HEK293 (cell line): ENCODE measurements at regions not wholly inside any gene's neighbourhood (a gene's known extent, or its start where the extent isn't known, plus 50 kb on each side); places are given as distances from the start of the nearest gene placed in this dataset.
A peak's percentile ranks its signal among the peaks of the same experiment; 100 is the strongest.

ENCODE experiments used
- CTCF ChIA-PET: fragments of 350-600 bp; formaldehyde crosslinking; extraction: SDS; loops from one replicate; lab custom pipeline; 2021; ENCODE audit warnings: antibody characterized with exemption; lab: Yijun Ruan, JAX
- POLR2A ChIA-PET: fragments of 300-600 bp; formaldehyde crosslinking; extraction: SDS; loops from one replicate; lab custom pipeline; 2020; ENCODE audit warnings: antibody characterized with exemption, inconsistent platforms; lab: Yijun Ruan, JAX
- H3K27ac ChIP-seq: fragments of 200-500 bp; sonication (Bioruptor generic); 2 replicates; pipeline ENCODE4 v1.5.1; 2014; ENCODE audit warnings: low read depth, low read length, control low read depth, inconsistent platforms; ENCODE audit errors: extremely low read depth
- H3K36me3 ChIP-seq, 2 experiments: fragments of 200-500 bp in 1 of 2; sonication (Bioruptor generic) in 1 of 2; 1 replicate in 1 of 2; 2 replicates in 1 of 2; pipeline ENCODE4 v1.5.1; 2014 to 2017; ENCODE audit warnings: inconsistent platforms in 2 of 2, low read length in 2 of 2; ENCODE audit not compliant: control insufficient read depth in 2 of 2, insufficient read depth in 1 of 2
- H3K4me1 ChIP-seq: fragments of 200-500 bp; sonication (Bioruptor generic); 2 replicates; pipeline ENCODE4 v1.5.1; 2014; ENCODE audit warnings: mild to moderate bottlenecking, low read length, inconsistent platforms; ENCODE audit not compliant: control insufficient read depth, insufficient read depth
- H3K4me3 ChIP-seq: 2 replicates; pipeline ENCODE4 v1.5.1; 2011; ENCODE audit warnings: low read depth, mild to moderate bottlenecking, control low read depth, low read length, moderate library complexity
- H3K9me3 ChIP-seq: fragments of 200-500 bp; sonication (Bioruptor generic); 2 replicates; pipeline ENCODE4 v1.5.1; 2014; ENCODE audit warnings: low read depth, low read length, inconsistent platforms; ENCODE audit not compliant: control insufficient read depth, insufficient read depth
- CTCF ChIP-seq: fragments of 450-650 bp; formaldehyde crosslinking; IDR thresholded peaks from 2 replicates; pipeline ENCODE4 v1.5.1; 2016; ENCODE audit warnings: missing biosample characterization, missing genetic modification characterization
- EGR2 ChIP-seq: fragments of 450-650 bp; formaldehyde crosslinking; IDR thresholded peaks from 2 replicates; pipeline ENCODE4 v1.5.1; 2016; ENCODE audit warnings: low read depth, missing biosample characterization, missing genetic modification characterization
- KLF8 ChIP-seq: fragments of 450-650 bp; formaldehyde crosslinking; IDR thresholded peaks from 2 replicates; pipeline ENCODE4 v1.5.1; 2016; ENCODE audit warnings: missing biosample characterization, missing genetic modification characterization
- PRDM1 ChIP-seq: fragments of 450-650 bp; formaldehyde crosslinking; IDR thresholded peaks from 2 replicates; pipeline ENCODE4; 2016; ENCODE audit warnings: missing biosample characterization, missing genetic modification characterization
- SALL2 ChIP-seq: fragments of 450-650 bp; formaldehyde crosslinking; IDR thresholded peaks from 2 replicates; pipeline ENCODE4 v1.5.0; 2017; ENCODE audit warnings: missing biosample characterization, mild to moderate bottlenecking, missing genetic modification characterization, borderline replicate concordance
- SETDB1 ChIP-seq: IDR thresholded peaks from one replicate; pipeline ENCODE4 v1.6.1; 2017; ENCODE audit warnings: mild to moderate bottlenecking, low read length, moderate library complexity, mixed read lengths; ENCODE audit not compliant: insufficient read length
- TRIM28 ChIP-seq: IDR thresholded peaks from 2 replicates; pipeline ENCODE4 v1.6.1; 2011; ENCODE audit warnings: low read length, control low read depth, borderline replicate concordance
- ZBTB20 ChIP-seq: fragments of 450-650 bp; formaldehyde crosslinking; IDR thresholded peaks from 2 replicates; pipeline ENCODE4 v1.5.1; 2016; ENCODE audit warnings: missing biosample characterization, missing genetic modification characterization
- ZBTB7A ChIP-seq: fragments of 450-650 bp; formaldehyde crosslinking; IDR thresholded peaks from 2 replicates; pipeline ENCODE4 v1.5.1; 2016; ENCODE audit warnings: low read depth, missing biosample characterization, missing genetic modification characterization
- ZBTB8A ChIP-seq: fragments of 450-650 bp; formaldehyde crosslinking; IDR thresholded peaks from 2 replicates; pipeline ENCODE4 v1.5.1; 2016; ENCODE audit warnings: missing biosample characterization, missing genetic modification characterization
- ZFP69B ChIP-seq: fragments of 450-650 bp; formaldehyde crosslinking; IDR thresholded peaks from 2 replicates; pipeline ENCODE4 v1.5.1; 2016; ENCODE audit warnings: missing biosample characterization, missing genetic modification characterization
- ZNF112 ChIP-seq: fragments of 450-650 bp; formaldehyde crosslinking; IDR thresholded peaks from 2 replicates; pipeline ENCODE4 v1.5.0; 2017; ENCODE audit warnings: missing biosample characterization, missing genetic modification characterization
- ZNF132 ChIP-seq: fragments of 450-650 bp; formaldehyde crosslinking; IDR thresholded peaks from 2 replicates; pipeline ENCODE4 v1.5.1; 2017; ENCODE audit warnings: missing biosample characterization, missing genetic modification characterization, borderline replicate concordance
- ZNF133 ChIP-seq: fragments of 450-650 bp; formaldehyde crosslinking; IDR thresholded peaks from 2 replicates; pipeline ENCODE4 v1.5.1; 2016; ENCODE audit warnings: missing biosample characterization, missing genetic modification characterization
- ZNF202 ChIP-seq: fragments of 450-650 bp; formaldehyde crosslinking; IDR thresholded peaks from 2 replicates; pipeline ENCODE4 v1.5.1; 2016; ENCODE audit warnings: missing biosample characterization, missing genetic modification characterization, borderline replicate concordance
- ZNF248 ChIP-seq: fragments of 450-650 bp; formaldehyde crosslinking; IDR thresholded peaks from 2 replicates; pipeline ENCODE4 v1.5.1; 2017; ENCODE audit warnings: missing biosample characterization, missing genetic modification characterization
- ZNF335 ChIP-seq: fragments of 450-650 bp; formaldehyde crosslinking; conservative IDR thresholded peaks from 2 replicates; pipeline ENCODE4 v1.5.1; 2016; ENCODE audit warnings: missing biosample characterization, missing genetic modification characterization
- ZNF341 ChIP-seq: fragments of 450-650 bp; formaldehyde crosslinking; IDR thresholded peaks from 2 replicates; pipeline ENCODE4; 2016; ENCODE audit warnings: low read depth, missing biosample characterization, missing genetic modification characterization
- ZNF48 ChIP-seq: fragments of 450-650 bp; formaldehyde crosslinking; IDR thresholded peaks from 2 replicates; pipeline ENCODE4 v1.5.1; 2016; ENCODE audit warnings: missing biosample characterization, missing genetic modification characterization
- ZNF488 ChIP-seq: fragments of 450-650 bp; formaldehyde crosslinking; IDR thresholded peaks from 2 replicates; pipeline ENCODE4 v1.5.1; 2016; ENCODE audit warnings: missing biosample characterization, missing genetic modification characterization
- ZNF513 ChIP-seq: fragments of 450-650 bp; IDR thresholded peaks from 2 replicates; pipeline ENCODE4 v1.5.1; 2018; ENCODE audit warnings: missing biosample characterization, missing genetic modification characterization
- ZNF521 ChIP-seq: fragments of 450-650 bp; formaldehyde crosslinking; IDR thresholded peaks from 2 replicates; pipeline ENCODE4 v1.5.1; 2017; ENCODE audit warnings: missing biosample characterization, mild to moderate bottlenecking, missing genetic modification characterization
- ZNF600 ChIP-seq: fragments of 450-650 bp; formaldehyde crosslinking; IDR thresholded peaks from 2 replicates; pipeline ENCODE4 v1.5.1; 2016; ENCODE audit warnings: missing biosample characterization, missing genetic modification characterization
- ZNF610 ChIP-seq: fragments of 450-650 bp; formaldehyde crosslinking; IDR thresholded peaks from 2 replicates; pipeline ENCODE4 v1.5.1; 2016; ENCODE audit warnings: missing biosample characterization, missing genetic modification characterization, borderline replicate concordance
- TF ChIP-seq, protein P1 (sequence below): fragments of 450-650 bp; formaldehyde crosslinking; optimal IDR thresholded peaks from 2 replicates; pipeline ENCODE3; 2016; ENCODE audit warnings: missing biosample characterization, mild to moderate bottlenecking, missing genetic modification characterization

- no peak for TF ChIP-seq ZNF248 (tag by site-specific recombination)
Observed at GRCh38 chr1:8162168-8162567, 136.1 kb upstream of the ERRFI1 start (continued).

GRCh38 chr1:8161546-8162105 is 135.5 kb upstream of the ERRFI1 start:
- ChIA-PET CTCF (interaction anchor here (0.6 to 0.7 kb wide), 2 partner anchors 52 to 494 kb away, joined by 3 to 4 read pairs; no protein-coding TSS in a partner anchor), POLR2A (interaction anchor here (0.6 kb wide), 1 partner anchor 120 kb away, joined by 4 read pairs; no protein-coding TSS in a partner anchor)
- Histone ChIP-seq H3K4me3 (no peak overlapping the region), H3K9me3 (no peaks in the 10 kb centered on the region), H3K4me1 (no peaks in the 10 kb centered on the region), H3K27ac (no peak overlapping the region), H3K36me3 (no peaks in the 10 kb centered on the region)
- TF ChIP-seq, protein P1, sequence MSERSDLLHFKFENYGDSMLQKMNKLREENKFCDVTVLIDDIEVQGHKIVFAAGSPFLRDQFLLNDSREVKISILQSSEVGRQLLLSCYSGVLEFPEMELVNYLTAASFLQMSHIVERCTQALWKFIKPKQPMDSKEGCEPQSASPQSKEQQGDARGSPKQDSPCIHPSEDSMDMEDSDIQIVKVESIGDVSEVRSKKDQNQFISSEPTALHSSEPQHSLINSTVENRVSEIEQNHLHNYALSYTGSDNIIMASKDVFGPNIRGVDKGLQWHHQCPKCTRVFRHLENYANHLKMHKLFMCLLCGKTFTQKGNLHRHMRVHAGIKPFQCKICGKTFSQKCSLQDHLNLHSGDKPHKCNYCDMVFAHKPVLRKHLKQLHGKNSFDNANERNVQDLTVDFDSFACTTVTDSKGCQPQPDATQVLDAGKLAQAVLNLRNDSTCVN (tag by site-specific recombination), result no peak
- TF ChIP-seq PRDM1 (tag by site-specific recombination) (peak; percentile 50; the same call in 1 of the 2 replicates), ZNF202 (tag by site-specific recombination) (no peak), ZNF600 (tag by site-specific recombination) (no peak)

DNA sequence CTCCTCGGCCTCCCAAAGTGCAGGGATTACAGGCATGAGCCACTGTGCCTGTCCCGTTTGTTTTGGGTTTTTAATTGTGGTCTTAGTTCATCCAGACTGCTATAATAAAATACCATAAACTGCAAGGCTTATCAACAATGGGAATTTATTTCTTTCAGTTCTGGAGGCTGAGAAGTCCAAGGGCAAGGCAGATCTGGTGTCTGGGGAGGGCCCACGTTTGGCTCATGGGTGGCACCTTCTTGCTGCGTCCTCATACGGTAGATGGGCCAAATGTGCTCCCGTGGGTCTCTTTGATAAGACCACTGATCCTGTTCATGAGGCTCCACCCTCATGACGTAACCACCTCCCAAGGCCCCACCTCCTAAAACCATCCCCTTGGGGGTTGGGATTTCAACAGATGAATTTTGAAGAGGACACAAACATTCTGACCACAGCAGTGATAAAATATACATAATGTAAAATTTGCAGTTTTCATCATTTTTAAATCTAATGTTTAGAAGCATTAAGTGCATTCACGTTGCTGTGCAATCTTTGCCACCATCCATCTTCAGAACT is 133.4 kb upstream of the ERRFI1 start:
- H3K27ac ChIP-seq, result no peak overlapping the region
- no peak for TF ChIP-seq ZNF610 (tag by site-specific recombination)
- TF ChIP-seq CTCF (tag by site-specific recombination), result no peak
- TF ChIP-seq ZBTB20 (tag by site-specific recombination), result no peak
- TF ChIP-seq ZBTB7A, result no peak
- peak; percentile 18 for TF ChIP-seq SETDB1
- no peak for TF ChIP-seq ZNF335
- no peak for TF ChIP-seq ZNF341 (tag by site-specific recombination)
- TF ChIP-seq, all 188 proteins: peak for 1
- Histone ChIP-seq H3K9me3 (no peaks in the 10 kb centered on the region; the same call in 1 of the 2 replicates), H3K4me1 (no peaks in the 10 kb centered on the region), H3K36me3 (no peaks in the 10 kb centered on the region), H3K4me3 (no peak overlapping the region)
- CTCF ChIA-PET, result interaction anchor here (0.7 kb wide), 1 partner anchor 149 kb away, joined by 6 read pairs; no protein-coding TSS in a partner anchor
- POLR2A ChIA-PET, result no interaction called here

GRCh38 chr1:8158995-8159394 is 132.9 kb upstream of the ERRFI1 start:
- CTCF ChIA-PET, result interaction anchor here (0.7 kb wide), 1 partner anchor 149 kb away, joined by 6 read pairs; no protein-coding TSS in a partner anchor
- H3K27ac ChIP-seq, result no peak overlapping the region
- TF ChIP-seq ZNF513, result no peak
- TF ChIP-seq ZNF133 (tag by site-specific recombination), result no peak
- TF ChIP-seq ZNF488 (tag by site-specific recombination), result no peak
- TF ChIP-seq EGR2 (tag by site-specific recombination), result no peak
- no peak for TF ChIP-seq TRIM28
- TF ChIP-seq ZBTB8A, result no peak
- no peak for TF ChIP-seq ZNF202 (tag by site-specific recombination)
- TF ChIP-seq ZNF132 (tag by site-specific recombination), result no peak
- TF ChIP-seq KLF8 (tag by site-specific recombination), result no peak
- no peak for TF ChIP-seq SALL2 (tag by site-specific recombination)
- no peak for TF ChIP-seq ZNF48
- TF ChIP-seq ZNF521 (tag by site-specific recombination), result no peak
- TF ChIP-seq ZFP69B, result no peak
- no peak for TF ChIP-seq ZNF112 (tag by site-specific recombination)

More at GRCh38 chr1:8158995-8159394, 132.9 kb upstream of the ERRFI1 start:
- no peaks in the 10 kb centered on the region; the same call in 1 of the 2 replicates for H3K9me3 ChIP-seq
- POLR2A ChIA-PET, result no interaction called here
- no peaks in the 10 kb centered on the region for H3K4me1 ChIP-seq
- H3K36me3 ChIP-seq, result no peaks in the 10 kb centered on the region
- no peak overlapping the region for H3K4me3 ChIP-seq
